Suprapubic skin (tissue), 4 donors: ENCODE measurements at regions not wholly inside any gene's neighbourhood (a gene's known extent, or its start where the extent isn't known, plus 50 kb on each side); places are given as distances from the start of the nearest gene placed in this dataset.

Source experiments
- CTCF ChIP-seq, 2 donors: fragments of 200-600 bp in 1 of 2; fragments of 450-650 bp in 1 of 2; sonication (generic) in 1 of 2; IDR thresholded peaks; one replicate each; pipeline ENCODE4 v1.5.1; 2016 to 2019; ENCODE audit warnings: antibody characterized with exemption in 2 of 2, mild to moderate bottlenecking in 1 of 2, moderate library complexity in 1 of 2
- EP300 ChIP-seq: sonication (generic); formaldehyde crosslinking; IDR thresholded peaks from one replicate; pipeline ENCODE4 v1.6.1; 2017; ENCODE audit warnings: antibody characterized with exemption
- POLR2A ChIP-seq, 2 donors: fragments of 450-650 bp; IDR thresholded peaks; one replicate each; pipeline ENCODE4 v1.6.1; 2017; ENCODE audit warnings: antibody characterized with exemption in 2 of 2, mild to moderate bottlenecking in 2 of 2, moderate library complexity in 2 of 2
- POLR2AphosphoS5 ChIP-seq, 3 donors: sonication (generic); formaldehyde crosslinking; IDR thresholded peaks; one replicate each; pipeline ENCODE4 v1.6.1; 2017; ENCODE audit warnings: antibody characterized with exemption in 3 of 3

- TF ChIP-seq EP300 = no peak
- no peak for TF ChIP-seq CTCF (IDR thresholded peaks at IDR 0.05)
- no peak for TF ChIP-seq POLR2A (IDR thresholded peaks at IDR 0.05)
- no peak for TF ChIP-seq POLR2AphosphoS5 (IDR thresholded peaks at IDR 0.05)
These were observed 639.0 kb upstream of the KLHL1 start for GRCh38 chr13:70747262-70747661.
